PC-9 (cell line): ENCODE measurements at regions not wholly inside any gene's neighbourhood (a gene's known extent, or its start where the extent isn't known, plus 50 kb on each side); places are given as distances from the start of the nearest gene placed in this dataset.

Source experiments
- EZH2 ChIP-seq: fragments of 200-600 bp; sonication (generic); IDR thresholded peaks from 2 replicates; pipeline ENCODE4 v1.8.0; 2017; ENCODE audit warnings: antibody characterized with exemption, low read depth
- TF ChIP-seq, protein P1 (sequence below): fragments of 200-600 bp; sonication (generic); conservative IDR thresholded peaks from 2 replicates; pipeline ENCODE4 v1.6.1; 2017; ENCODE audit warnings: mixed run types, antibody characterized with exemption, mild to moderate bottlenecking, moderate library complexity

DNA sequence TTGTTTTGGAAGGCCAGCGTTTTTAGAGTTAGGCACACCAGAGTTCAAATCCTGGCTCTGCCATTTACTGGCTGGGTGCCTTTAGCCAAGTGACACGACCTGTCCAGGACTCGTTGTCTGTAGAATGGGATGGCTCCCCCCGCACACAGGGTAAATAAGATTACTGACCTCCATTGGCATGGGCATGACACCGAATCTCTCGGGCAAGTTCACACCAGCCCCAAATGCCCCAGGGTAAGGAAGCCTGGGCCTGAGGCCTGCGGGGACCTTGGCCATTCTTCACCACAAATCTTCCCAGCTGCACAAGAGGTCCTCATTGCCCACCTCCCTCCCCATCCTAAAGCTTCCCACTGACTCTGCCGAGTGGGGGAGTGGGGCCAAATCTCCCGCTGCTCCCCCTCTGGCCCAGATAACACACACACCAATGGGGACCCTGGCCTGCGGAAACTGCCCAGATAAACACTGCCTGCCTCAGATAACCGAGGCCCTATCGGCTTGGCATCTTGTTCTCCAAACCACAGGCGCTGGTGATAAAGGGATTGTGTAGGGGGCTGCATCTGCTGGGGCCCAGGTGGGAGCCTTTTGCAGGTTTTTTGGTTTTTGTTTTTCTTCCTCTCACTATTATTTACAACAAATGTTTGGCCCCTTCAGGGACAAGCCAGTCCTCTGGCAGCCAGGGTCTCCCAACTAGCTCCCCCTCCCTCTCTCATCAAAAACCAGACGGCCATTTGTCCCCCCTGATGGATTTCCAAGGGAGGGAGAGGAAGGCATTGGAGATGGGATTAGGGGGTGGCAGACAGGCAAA lies 75.0 kb upstream of the LHX1 start:
- TF ChIP-seq, protein P1, sequence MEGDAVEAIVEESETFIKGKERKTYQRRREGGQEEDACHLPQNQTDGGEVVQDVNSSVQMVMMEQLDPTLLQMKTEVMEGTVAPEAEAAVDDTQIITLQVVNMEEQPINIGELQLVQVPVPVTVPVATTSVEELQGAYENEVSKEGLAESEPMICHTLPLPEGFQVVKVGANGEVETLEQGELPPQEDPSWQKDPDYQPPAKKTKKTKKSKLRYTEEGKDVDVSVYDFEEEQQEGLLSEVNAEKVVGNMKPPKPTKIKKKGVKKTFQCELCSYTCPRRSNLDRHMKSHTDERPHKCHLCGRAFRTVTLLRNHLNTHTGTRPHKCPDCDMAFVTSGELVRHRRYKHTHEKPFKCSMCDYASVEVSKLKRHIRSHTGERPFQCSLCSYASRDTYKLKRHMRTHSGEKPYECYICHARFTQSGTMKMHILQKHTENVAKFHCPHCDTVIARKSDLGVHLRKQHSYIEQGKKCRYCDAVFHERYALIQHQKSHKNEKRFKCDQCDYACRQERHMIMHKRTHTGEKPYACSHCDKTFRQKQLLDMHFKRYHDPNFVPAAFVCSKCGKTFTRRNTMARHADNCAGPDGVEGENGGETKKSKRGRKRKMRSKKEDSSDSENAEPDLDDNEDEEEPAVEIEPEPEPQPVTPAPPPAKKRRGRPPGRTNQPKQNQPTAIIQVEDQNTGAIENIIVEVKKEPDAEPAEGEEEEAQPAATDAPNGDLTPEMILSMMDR, result no peak
- no peak for TF ChIP-seq EZH2
